Breast epithelium (tissue), 3 donors: ENCODE measurements at regions not wholly inside any gene's neighbourhood (a gene's known extent, or its start where the extent isn't known, plus 50 kb on each side); places are given as distances from the start of the nearest gene placed in this dataset.

ENCODE experiments used
- POLR2AphosphoS5 ChIP-seq, 3 donors: sonication (generic); formaldehyde crosslinking; IDR thresholded peaks; one replicate each; pipeline ENCODE4 v1.6.1; 2017; ENCODE audit warnings: antibody characterized with exemption in 3 of 3
- TF ChIP-seq, protein P1 (sequence below), 3 donors: fragments of 450-650 bp; IDR thresholded peaks; one replicate each; pipeline ENCODE4 v1.5.1; 2016 to 2017; ENCODE audit warnings: antibody characterized with exemption in 3 of 3, mild to moderate bottlenecking in 3 of 3, moderate library complexity in 3 of 3

- TF ChIP-seq, protein P1, sequence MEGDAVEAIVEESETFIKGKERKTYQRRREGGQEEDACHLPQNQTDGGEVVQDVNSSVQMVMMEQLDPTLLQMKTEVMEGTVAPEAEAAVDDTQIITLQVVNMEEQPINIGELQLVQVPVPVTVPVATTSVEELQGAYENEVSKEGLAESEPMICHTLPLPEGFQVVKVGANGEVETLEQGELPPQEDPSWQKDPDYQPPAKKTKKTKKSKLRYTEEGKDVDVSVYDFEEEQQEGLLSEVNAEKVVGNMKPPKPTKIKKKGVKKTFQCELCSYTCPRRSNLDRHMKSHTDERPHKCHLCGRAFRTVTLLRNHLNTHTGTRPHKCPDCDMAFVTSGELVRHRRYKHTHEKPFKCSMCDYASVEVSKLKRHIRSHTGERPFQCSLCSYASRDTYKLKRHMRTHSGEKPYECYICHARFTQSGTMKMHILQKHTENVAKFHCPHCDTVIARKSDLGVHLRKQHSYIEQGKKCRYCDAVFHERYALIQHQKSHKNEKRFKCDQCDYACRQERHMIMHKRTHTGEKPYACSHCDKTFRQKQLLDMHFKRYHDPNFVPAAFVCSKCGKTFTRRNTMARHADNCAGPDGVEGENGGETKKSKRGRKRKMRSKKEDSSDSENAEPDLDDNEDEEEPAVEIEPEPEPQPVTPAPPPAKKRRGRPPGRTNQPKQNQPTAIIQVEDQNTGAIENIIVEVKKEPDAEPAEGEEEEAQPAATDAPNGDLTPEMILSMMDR (IDR thresholded peaks at IDR 0.05) = no peak
- TF ChIP-seq POLR2AphosphoS5 (IDR thresholded peaks at IDR 0.05) = no peak
Observed at GRCh38 chr4:114037988-114038387, 58.5 kb upstream of the ARSJ start.
